ENCODE measurements at regions not wholly inside any gene's neighbourhood (a gene's known extent, or its start where the extent isn't known, plus 50 kb on each side); places are given as distances from the start of the nearest gene placed in this dataset.

- Histone ChIP-seq H3K27ac (ENCODE audit: low read length) (no peak overlapping the region), H3K36me3 (ENCODE audit: insufficient read depth, low read depth, low read length) (no peaks in the 10 kb centered on the region), H3K27me3 (ENCODE audit: insufficient read depth, low read length) (no peaks in the 10 kb centered on the region), H3K9me3 (ENCODE audit: insufficient read depth, low read depth, low read length) (no peaks in the 10 kb centered on the region), H3K4me1 (ENCODE audit: insufficient read depth, low read length) (no peaks in the 10 kb centered on the region), H3K9ac (ENCODE audit: low read depth, low read length) (no peak overlapping the region), H3K4me3 (ENCODE audit: low read length) (no peak overlapping the region)
Observed at GRCh38 chr20:53840532-53840931, 229.9 kb downstream of the BCAS1 start.

GRCh38 chr20:53839423-53840176 is 230.8 kb downstream of the BCAS1 start:
- Histone ChIP-seq H3K36me3 (ENCODE audit: insufficient read depth, low read depth, low read length) (no peaks in the 10 kb centered on the region), H3K9me3 (ENCODE audit: insufficient read depth, low read depth, low read length) (no peaks in the 10 kb centered on the region), H3K27me3 (ENCODE audit: insufficient read depth, low read length) (no peaks in the 10 kb centered on the region), H3K9ac (ENCODE audit: low read depth, low read length) (no peak overlapping the region), H3K4me3 (ENCODE audit: low read length) (no peak overlapping the region), H3K27ac (ENCODE audit: low read length) (no peak overlapping the region), H3K4me1 (ENCODE audit: insufficient read depth, low read length) (no peaks in the 10 kb centered on the region)

GRCh38 chr20:53838311-53838868 is 232.0 kb downstream of the BCAS1 start:
- no peak overlapping the region for H3K27ac ChIP-seq (ENCODE audit: low read length)
- no peaks in the 10 kb centered on the region for H3K9me3 ChIP-seq (ENCODE audit: insufficient read depth, low read depth, low read length)
- H3K36me3 ChIP-seq (ENCODE audit: insufficient read depth, low read depth, low read length) = no peaks in the 10 kb centered on the region
- H3K27me3 ChIP-seq (ENCODE audit: insufficient read depth, low read length) = no peaks in the 10 kb centered on the region
- no peak overlapping the region for H3K4me3 ChIP-seq (ENCODE audit: low read length)
- H3K9ac ChIP-seq (ENCODE audit: low read depth, low read length) = no peak overlapping the region
- no peaks in the 10 kb centered on the region for H3K4me1 ChIP-seq (ENCODE audit: insufficient read depth, low read length)

DNA sequence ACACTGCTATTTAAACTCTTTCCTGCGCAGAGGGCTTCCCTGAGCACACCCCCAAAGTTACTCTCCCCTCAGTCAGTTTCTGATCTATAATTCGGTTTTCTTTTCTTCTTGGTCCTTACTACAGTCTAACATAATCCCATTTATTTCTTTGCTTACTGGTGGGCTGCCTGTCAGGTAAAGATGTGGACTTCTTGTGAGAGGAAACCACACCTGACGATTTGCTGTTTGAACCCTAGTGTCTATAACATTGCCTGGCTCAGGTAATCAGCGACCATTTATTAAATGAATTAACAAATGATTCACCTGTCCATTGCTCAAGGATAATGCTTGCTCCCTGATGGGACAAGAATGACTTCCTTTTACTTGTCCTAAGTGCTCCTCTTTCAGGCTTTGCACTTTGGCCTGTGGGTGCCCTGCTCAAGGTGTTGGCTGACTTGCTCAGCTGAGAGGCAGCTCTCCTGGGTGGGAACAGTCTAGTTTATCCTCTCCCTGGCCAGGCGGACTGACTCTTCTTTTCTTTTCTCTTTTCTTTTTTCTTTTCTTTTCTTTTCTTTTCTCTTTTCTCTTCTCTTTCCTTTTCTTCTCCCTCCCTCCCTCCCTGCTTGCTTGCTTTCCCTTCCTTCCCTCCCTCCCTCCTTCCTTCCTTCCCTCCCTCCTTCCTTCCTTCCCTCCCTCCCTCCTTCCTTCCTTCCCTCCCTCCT is 233.1 kb downstream of the BCAS1 start:
- Histone ChIP-seq H3K4me1 (ENCODE audit: insufficient read depth, low read length) (no peaks in the 10 kb centered on the region), H3K36me3 (ENCODE audit: insufficient read depth, low read depth, low read length) (no peaks in the 10 kb centered on the region), H3K9ac (ENCODE audit: low read depth, low read length) (no peak overlapping the region), H3K27me3 (ENCODE audit: insufficient read depth, low read length) (no peaks in the 10 kb centered on the region), H3K4me3 (ENCODE audit: low read length) (no peak overlapping the region), H3K27ac (ENCODE audit: low read length) (no peak overlapping the region), H3K9me3 (ENCODE audit: insufficient read depth, low read depth, low read length) (no peaks in the 10 kb centered on the region)

DNA sequence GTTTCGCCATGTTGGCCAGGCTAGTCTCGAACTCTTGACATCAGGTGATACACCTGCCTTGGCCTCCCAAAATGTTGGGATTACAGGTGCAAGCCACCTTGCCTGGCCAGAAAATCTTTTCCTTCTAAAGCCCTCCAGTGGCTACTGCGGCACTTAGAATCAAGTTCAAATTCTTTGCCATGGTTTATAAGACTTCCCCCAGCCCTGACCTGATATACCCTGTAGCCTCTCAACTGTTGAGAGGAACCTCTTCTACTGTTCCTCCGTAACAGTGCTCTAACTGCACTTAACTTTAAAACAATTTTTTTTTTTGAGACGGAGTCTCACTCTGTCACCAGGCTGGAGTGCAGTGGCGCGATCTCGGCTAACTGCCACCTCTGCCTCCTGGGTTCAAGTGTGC is 235.6 kb downstream of the BCAS1 start:
- Histone ChIP-seq H3K27me3 (ENCODE audit: insufficient read depth, low read length) (no peaks in the 10 kb centered on the region), H3K4me1 (ENCODE audit: insufficient read depth, low read length) (peaks cover 3% of the 10 kb centered on the region), H3K4me3 (ENCODE audit: low read length) (no peak overlapping the region), H3K9me3 (ENCODE audit: insufficient read depth, low read depth, low read length) (no peaks in the 10 kb centered on the region), H3K27ac (ENCODE audit: low read length) (no peak overlapping the region), H3K9ac (ENCODE audit: low read depth, low read length) (no peak overlapping the region), H3K36me3 (ENCODE audit: insufficient read depth, low read depth, low read length) (no peaks in the 10 kb centered on the region)

DNA sequence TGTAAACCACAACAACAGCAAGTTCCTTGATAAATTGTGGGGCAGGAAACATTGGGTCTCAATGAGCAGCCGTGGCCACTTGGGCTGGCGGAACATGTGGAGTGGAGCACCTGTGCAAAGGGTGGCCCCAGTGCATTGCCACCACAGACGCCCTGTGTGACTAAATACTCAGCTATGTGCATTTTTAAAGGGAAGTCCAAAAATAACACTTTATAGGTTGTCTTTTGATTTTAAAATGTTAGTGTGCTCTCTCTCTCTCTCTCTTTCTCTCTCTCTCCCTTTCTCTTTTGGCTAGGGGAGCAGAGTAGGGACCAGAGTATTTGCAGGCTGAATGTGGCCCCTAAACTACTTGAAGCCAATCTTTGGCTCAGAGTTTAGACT is 236.3 kb downstream of the BCAS1 start:
- Histone ChIP-seq H3K9ac (ENCODE audit: low read depth, low read length) (no peak overlapping the region), H3K27me3 (ENCODE audit: insufficient read depth, low read length) (no peaks in the 10 kb centered on the region), H3K27ac (ENCODE audit: low read length) (no peak overlapping the region), H3K4me1 (ENCODE audit: insufficient read depth, low read length) (peaks cover 10% of the 10 kb centered on the region), H3K9me3 (ENCODE audit: insufficient read depth, low read depth, low read length) (no peaks in the 10 kb centered on the region), H3K4me3 (ENCODE audit: low read length) (no peak overlapping the region), H3K36me3 (ENCODE audit: insufficient read depth, low read depth, low read length) (no peaks in the 10 kb centered on the region)

DNA sequence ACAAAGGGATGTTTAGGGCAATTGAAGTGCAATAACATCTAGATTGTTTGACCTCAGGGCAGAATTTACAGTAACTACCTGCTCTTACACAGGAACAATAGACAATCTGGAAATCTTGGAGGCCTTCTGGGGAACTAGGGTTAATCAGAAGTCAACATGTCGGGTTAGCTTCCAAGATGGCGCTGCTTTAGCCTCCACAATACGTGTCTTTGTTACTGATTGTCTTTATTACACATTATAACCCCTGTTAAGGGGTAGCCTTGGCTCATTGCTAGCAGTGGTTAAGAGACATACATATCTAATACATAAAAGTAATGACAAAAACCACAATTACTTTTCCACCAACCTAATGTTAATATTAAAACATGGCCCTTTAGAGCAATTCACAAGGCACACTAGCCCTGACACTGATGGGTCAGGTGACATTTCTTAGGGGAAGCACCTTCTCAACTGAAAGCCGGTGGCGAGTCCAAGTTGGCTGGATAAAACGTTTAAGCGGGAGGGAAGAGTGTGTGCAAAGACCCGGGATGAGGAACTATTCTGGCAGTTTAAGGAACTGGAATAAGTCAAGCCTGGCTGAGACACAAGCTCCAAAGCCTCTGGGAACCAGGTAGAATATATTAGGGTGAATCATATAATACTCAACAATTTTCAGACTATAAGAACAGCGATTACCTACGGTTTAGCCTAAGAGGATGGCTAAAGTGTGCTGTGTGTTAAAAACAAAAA is 236.9 kb downstream of the BCAS1 start:
- H3K9me3 ChIP-seq (ENCODE audit: insufficient read depth, low read depth, low read length) = no peaks in the 10 kb centered on the region
- H3K27ac ChIP-seq (ENCODE audit: low read length) = no peak overlapping the region
- H3K4me1 ChIP-seq (ENCODE audit: insufficient read depth, low read length) = peaks cover 15% of the 10 kb centered on the region
- no peak overlapping the region for H3K4me3 ChIP-seq (ENCODE audit: low read length)
- no peaks in the 10 kb centered on the region for H3K36me3 ChIP-seq (ENCODE audit: insufficient read depth, low read depth, low read length)
- H3K27me3 ChIP-seq (ENCODE audit: insufficient read depth, low read length) = no peaks in the 10 kb centered on the region
- H3K9ac ChIP-seq (ENCODE audit: low read depth, low read length) = no peak overlapping the region

GRCh38 chr20:53832499-53832898 is 237.9 kb downstream of the BCAS1 start:
- Histone ChIP-seq H3K4me3 (ENCODE audit: low read length) (no peak overlapping the region), H3K36me3 (ENCODE audit: insufficient read depth, low read depth, low read length) (no peaks in the 10 kb centered on the region), H3K9me3 (ENCODE audit: insufficient read depth, low read depth, low read length) (no peaks in the 10 kb centered on the region), H3K9ac (ENCODE audit: low read depth, low read length) (no peak overlapping the region), H3K4me1 (ENCODE audit: insufficient read depth, low read length) (peaks cover 23% of the 10 kb centered on the region), H3K27ac (ENCODE audit: low read length) (no peak overlapping the region), H3K27me3 (ENCODE audit: insufficient read depth, low read length) (no peaks in the 10 kb centered on the region)

GRCh38 chr20:53831812-53832211 is 238.2 kb upstream of the ZNF217 start:
- H3K4me3 ChIP-seq (ENCODE audit: low read length) = no peak overlapping the region
- H3K36me3 ChIP-seq (ENCODE audit: insufficient read depth, low read depth, low read length) = no peaks in the 10 kb centered on the region
- H3K4me1 ChIP-seq (ENCODE audit: insufficient read depth, low read length) = peaks cover 26% of the 10 kb centered on the region
- H3K9ac ChIP-seq (ENCODE audit: low read depth, low read length) = no peak overlapping the region
- H3K27ac ChIP-seq (ENCODE audit: low read length) = no peak overlapping the region
- H3K9me3 ChIP-seq (ENCODE audit: insufficient read depth, low read depth, low read length) = no peaks in the 10 kb centered on the region
- H3K27me3 ChIP-seq (ENCODE audit: insufficient read depth, low read length) = no peaks in the 10 kb centered on the region

DNA sequence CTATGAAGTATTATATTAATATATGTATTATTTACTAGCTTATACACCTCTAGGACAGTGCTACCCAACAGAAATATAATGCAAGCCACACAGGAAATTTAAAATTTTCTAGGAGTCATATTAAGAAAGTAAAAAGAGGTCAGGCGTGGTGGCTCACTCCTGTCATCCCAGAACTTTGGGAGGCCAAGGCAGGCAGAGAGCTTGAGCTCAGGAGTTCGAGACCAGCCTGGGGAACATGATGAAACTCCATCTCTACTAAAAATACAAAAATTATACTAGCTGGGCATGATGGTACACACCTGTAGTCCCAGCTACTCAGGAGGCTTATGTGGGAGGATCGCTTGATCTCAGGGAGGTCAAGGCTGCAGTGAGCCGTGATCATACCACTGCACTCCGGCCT is 237.6 kb upstream of the ZNF217 start:
- H3K9me3 ChIP-seq (ENCODE audit: insufficient read depth, low read depth, low read length) = no peaks in the 10 kb centered on the region
- no peaks in the 10 kb centered on the region for H3K27me3 ChIP-seq (ENCODE audit: insufficient read depth, low read length)
- H3K27ac ChIP-seq (ENCODE audit: low read length) = no peak overlapping the region
- H3K36me3 ChIP-seq (ENCODE audit: insufficient read depth, low read depth, low read length) = no peaks in the 10 kb centered on the region
- no peak overlapping the region for H3K4me3 ChIP-seq (ENCODE audit: low read length)
- no peak overlapping the region for H3K9ac ChIP-seq (ENCODE audit: low read depth, low read length)
- peaks cover 26% of the 10 kb centered on the region for H3K4me1 ChIP-seq (ENCODE audit: insufficient read depth, low read length)

GRCh38 chr20:53829724-53830521 is 236.3 kb upstream of the ZNF217 start:
- peaks cover 26% of the 10 kb centered on the region for H3K4me1 ChIP-seq (ENCODE audit: insufficient read depth, low read length)
- no peaks in the 10 kb centered on the region for H3K27me3 ChIP-seq (ENCODE audit: insufficient read depth, low read length)
- H3K9ac ChIP-seq (ENCODE audit: low read depth, low read length) = no peak overlapping the region
- H3K9me3 ChIP-seq (ENCODE audit: insufficient read depth, low read depth, low read length) = no peaks in the 10 kb centered on the region
- no peak overlapping the region for H3K27ac ChIP-seq (ENCODE audit: low read length)
- H3K36me3 ChIP-seq (ENCODE audit: insufficient read depth, low read depth, low read length) = no peaks in the 10 kb centered on the region
- no peak overlapping the region for H3K4me3 ChIP-seq (ENCODE audit: low read length)

All from iPS-20b (cell line).